HEK293 (cell line): ENCODE measurements at regions not wholly inside any gene's neighbourhood (a gene's known extent, or its start where the extent isn't known, plus 50 kb on each side); places are given as distances from the start of the nearest gene placed in this dataset.

Source experiments
- CTCF ChIA-PET: fragments of 350-600 bp; formaldehyde crosslinking; extraction: SDS; loops from one replicate; lab custom pipeline; 2021; ENCODE audit warnings: antibody characterized with exemption; lab: Yijun Ruan, JAX
- POLR2A ChIA-PET: fragments of 300-600 bp; formaldehyde crosslinking; extraction: SDS; loops from one replicate; lab custom pipeline; 2020; ENCODE audit warnings: antibody characterized with exemption, inconsistent platforms; lab: Yijun Ruan, JAX
- H3K27ac ChIP-seq: fragments of 200-500 bp; sonication (Bioruptor generic); 2 replicates; pipeline ENCODE4 v1.5.1; 2014; ENCODE audit warnings: low read depth, low read length, control low read depth, inconsistent platforms; ENCODE audit errors: extremely low read depth
- H3K36me3 ChIP-seq, 2 experiments: fragments of 200-500 bp in 1 of 2; sonication (Bioruptor generic) in 1 of 2; 1 replicate in 1 of 2; 2 replicates in 1 of 2; pipeline ENCODE4 v1.5.1; 2014 to 2017; ENCODE audit warnings: inconsistent platforms in 2 of 2, low read length in 2 of 2; ENCODE audit not compliant: control insufficient read depth in 2 of 2, insufficient read depth in 1 of 2
- H3K4me1 ChIP-seq: fragments of 200-500 bp; sonication (Bioruptor generic); 2 replicates; pipeline ENCODE4 v1.5.1; 2014; ENCODE audit warnings: mild to moderate bottlenecking, low read length, inconsistent platforms; ENCODE audit not compliant: control insufficient read depth, insufficient read depth
- H3K4me3 ChIP-seq: 2 replicates; pipeline ENCODE4 v1.5.1; 2011; ENCODE audit warnings: low read depth, mild to moderate bottlenecking, control low read depth, low read length, moderate library complexity
- H3K9me3 ChIP-seq: fragments of 200-500 bp; sonication (Bioruptor generic); 2 replicates; pipeline ENCODE4 v1.5.1; 2014; ENCODE audit warnings: low read depth, low read length, inconsistent platforms; ENCODE audit not compliant: control insufficient read depth, insufficient read depth
- ATF2 ChIP-seq: fragments of 450-650 bp; formaldehyde crosslinking; IDR thresholded peaks from 2 replicates; pipeline ENCODE4 v1.5.1; 2016; ENCODE audit warnings: missing biosample characterization, missing genetic modification characterization, low read depth
- SP3 ChIP-seq: fragments of 450-650 bp; formaldehyde crosslinking; IDR thresholded peaks from 2 replicates; pipeline ENCODE4 v1.5.1; 2016; ENCODE audit warnings: missing biosample characterization, missing genetic modification characterization
- TRIM28 ChIP-seq: IDR thresholded peaks from 2 replicates; pipeline ENCODE4 v1.6.1; 2011; ENCODE audit warnings: low read length, control low read depth, borderline replicate concordance
- ZBTB20 ChIP-seq: fragments of 450-650 bp; formaldehyde crosslinking; IDR thresholded peaks from 2 replicates; pipeline ENCODE4 v1.5.1; 2016; ENCODE audit warnings: missing biosample characterization, missing genetic modification characterization
- ZBTB49 ChIP-seq: fragments of 450-650 bp; formaldehyde crosslinking; IDR thresholded peaks from 2 replicates; pipeline ENCODE4 v1.5.1; 2016; ENCODE audit warnings: missing biosample characterization, missing genetic modification characterization, low read depth
- ZEB2 ChIP-seq: fragments of 450-650 bp; formaldehyde crosslinking; IDR thresholded peaks from 2 replicates; pipeline ENCODE4 v1.5.1; 2016; ENCODE audit warnings: missing biosample characterization, missing genetic modification characterization
- ZNF112 ChIP-seq: fragments of 450-650 bp; formaldehyde crosslinking; IDR thresholded peaks from 2 replicates; pipeline ENCODE4 v1.5.0; 2017; ENCODE audit warnings: missing biosample characterization, missing genetic modification characterization
- ZNF114 ChIP-seq: fragments of 450-650 bp; formaldehyde crosslinking; IDR thresholded peaks from 2 replicates; pipeline ENCODE4 v1.5.0; 2017; ENCODE audit warnings: missing biosample characterization, missing genetic modification characterization
- ZNF16 ChIP-seq: fragments of 450-650 bp; formaldehyde crosslinking; IDR thresholded peaks from 2 replicates; pipeline ENCODE4 v1.5.1; 2016; ENCODE audit warnings: low read depth, missing biosample characterization, missing genetic modification characterization
- ZNF19 ChIP-seq: fragments of 450-650 bp; formaldehyde crosslinking; IDR thresholded peaks from 2 replicates; pipeline ENCODE4; 2016; ENCODE audit warnings: missing biosample characterization, missing genetic modification characterization, low read depth
- ZNF211 ChIP-seq: fragments of 450-650 bp; formaldehyde crosslinking; IDR thresholded peaks from 2 replicates; pipeline ENCODE4 v1.5.1; 2016; ENCODE audit warnings: low read depth, missing biosample characterization, missing genetic modification characterization
- ZNF488 ChIP-seq: fragments of 450-650 bp; formaldehyde crosslinking; IDR thresholded peaks from 2 replicates; pipeline ENCODE4 v1.5.1; 2016; ENCODE audit warnings: missing biosample characterization, missing genetic modification characterization
- ZNF529 ChIP-seq: fragments of 450-650 bp; formaldehyde crosslinking; IDR thresholded peaks from 2 replicates; pipeline ENCODE4 v1.5.1; 2017; ENCODE audit warnings: missing genetic modification characterization, missing biosample characterization; ENCODE audit not compliant: insufficient replicate concordance
- ZNF555 ChIP-seq: fragments of 450-650 bp; formaldehyde crosslinking; conservative IDR thresholded peaks from 2 replicates; pipeline ENCODE4 v1.5.1; 2017; ENCODE audit warnings: missing biosample characterization, mild to moderate bottlenecking, missing genetic modification characterization, inconsistent platforms
- ZNF558 ChIP-seq: fragments of 450-650 bp; formaldehyde crosslinking; IDR thresholded peaks from 2 replicates; pipeline ENCODE4 v1.5.1; 2016; ENCODE audit warnings: missing biosample characterization, missing genetic modification characterization
- ZNF768 ChIP-seq: fragments of 450-650 bp; formaldehyde crosslinking; IDR thresholded peaks from 2 replicates; pipeline ENCODE4 v1.5.1; 2018; ENCODE audit warnings: missing biosample characterization, mild to moderate bottlenecking, missing genetic modification characterization
- ZNF776 ChIP-seq: fragments of 450-650 bp; formaldehyde crosslinking; IDR thresholded peaks from 2 replicates; pipeline ENCODE4 v1.5.0; 2017; ENCODE audit warnings: missing biosample characterization, missing genetic modification characterization, borderline replicate concordance
- ZNF791 ChIP-seq: fragments of 450-650 bp; formaldehyde crosslinking; IDR thresholded peaks from 2 replicates; pipeline ENCODE4 v1.5.1; 2016; ENCODE audit warnings: missing biosample characterization, missing genetic modification characterization
- ZNF830 ChIP-seq: fragments of 450-650 bp; IDR thresholded peaks from 2 replicates; pipeline ENCODE4 v1.5.0; 2018; ENCODE audit warnings: missing biosample characterization, missing genetic modification characterization, low read depth, mild to moderate bottlenecking, moderate library complexity

- Histone ChIP-seq H3K4me1 (no peaks in the 10 kb centered on the region), H3K36me3 (no peaks in the 10 kb centered on the region), H3K27ac (no peak overlapping the region), H3K9me3 (no peaks in the 10 kb centered on the region), H3K4me3 (no peak overlapping the region)
- ChIA-PET CTCF (interaction anchor here (0.5 kb wide), 1 partner anchor 49 kb away, joined by 3 read pairs; no protein-coding TSS in a partner anchor), POLR2A (no interaction called here)
- TF ChIP-seq ZNF19 (tag by site-specific recombination) (no peak), ZNF830 (tag by site-specific recombination) (no peak), ZBTB49 (no peak), ZNF529 (tag by site-specific recombination) (no peak)
Measured at GRCh38 chr12:46608431-46609272, 217.1 kb downstream of the SLC38A4 start.

GRCh38 chr12:46604684-46605083, 221.1 kb downstream of the SLC38A4 start:
- no peaks in the 10 kb centered on the region for H3K4me1 ChIP-seq
- TF ChIP-seq ZNF488 (tag by site-specific recombination): no peak
- no peak for TF ChIP-seq ZNF558 (tag by site-specific recombination)
- no peak for TF ChIP-seq ZNF112
- TF ChIP-seq ZNF768 (tag by site-specific recombination): no peak

GRCh38 chr12:46603776-46604456, 221.9 kb downstream of the SLC38A4 start:
- no peak for TF ChIP-seq ZNF211 (tag by site-specific recombination)
- TF ChIP-seq ZBTB20: no peak
- TF ChIP-seq ZEB2 (tag by site-specific recombination): no peak
- no peak for TF ChIP-seq ZNF555 (tag by site-specific recombination)
- no peak for TF ChIP-seq ATF2 (tag by site-specific recombination)
- no peak for TF ChIP-seq ZNF16 (tag by site-specific recombination)
- TF ChIP-seq ZNF776 (tag by site-specific recombination): no peak
- TF ChIP-seq ZNF791 (tag by site-specific recombination): no peak
- no peak for TF ChIP-seq SP3 (tag by site-specific recombination)
- no peak for TF ChIP-seq TRIM28
- TF ChIP-seq ZNF114: no peak
- Histone ChIP-seq H3K4me3 (no peak overlapping the region), H3K4me1 (no peaks in the 10 kb centered on the region), H3K9me3 (no peaks in the 10 kb centered on the region), H3K27ac (no peak overlapping the region), H3K36me3 (no peaks in the 10 kb centered on the region)
- POLR2A ChIA-PET: no interaction called here
- CTCF ChIA-PET: interaction anchor here (0.6 kb wide), 1 partner anchor 1829 kb away, joined by 4 read pairs; no protein-coding TSS in a partner anchor

More at GRCh38 chr12:46604684-46605083, 221.1 kb downstream of the SLC38A4 start:
- no peaks in the 10 kb centered on the region for H3K36me3 ChIP-seq
- ChIA-PET CTCF (no interaction called here), POLR2A (no interaction called here)
- H3K4me3 ChIP-seq: no peak overlapping the region
- H3K9me3 ChIP-seq: no peaks in the 10 kb centered on the region
- H3K27ac ChIP-seq: no peak overlapping the region
